NCI-H2196 (cell line): ENCODE measurements at regions not wholly inside any gene's neighbourhood (a gene's known extent, or its start where the extent isn't known, plus 50 kb on each side); places are given as distances from the start of the nearest gene placed in this dataset.
"Not testable (repeated sequence)": the region's sequence is repeated elsewhere in the genome, so short reads cannot be mapped to it uniquely, and the experiment has no call there.

Experiments
- DNase-seq: peaks from one replicate; lab custom pipeline; 2025; ENCODE audit not compliant: unreplicated experiment; lab: John Stamatoyannopoulos, UW

DNA sequence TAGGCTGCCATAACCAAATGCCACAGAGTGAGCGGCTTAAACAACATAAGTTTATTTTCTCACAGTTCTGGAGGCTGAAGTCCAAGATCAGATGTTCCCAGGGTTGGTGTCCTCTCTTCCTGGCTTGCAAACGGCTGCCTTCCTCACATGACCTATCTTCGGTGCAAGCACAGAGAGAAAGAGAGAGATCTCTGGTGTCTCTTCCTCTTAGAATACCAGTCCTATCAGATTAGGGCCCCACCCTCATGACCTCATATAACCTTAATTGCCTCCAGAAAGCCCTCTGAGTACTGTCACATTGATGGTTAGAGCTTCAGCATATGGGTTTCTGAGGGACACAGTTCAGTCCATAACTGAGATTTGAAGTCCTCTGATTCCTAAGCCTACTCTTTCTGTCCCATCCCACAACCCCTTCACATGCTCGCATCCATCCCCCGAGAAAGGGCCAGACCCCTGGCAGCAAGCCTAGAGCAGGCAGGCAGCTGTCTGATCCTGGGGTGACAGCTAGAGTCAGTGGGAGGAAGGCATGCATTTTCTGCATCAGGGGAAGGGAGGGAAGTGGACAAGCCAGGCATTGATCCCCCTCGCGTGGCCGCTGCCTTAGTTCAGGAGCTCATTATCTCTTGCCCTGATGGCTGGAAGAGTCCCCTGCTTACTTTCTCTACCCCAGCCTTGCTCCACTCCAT is 114.1 kb downstream of the FAR1 start:
- DNase-seq, result no peak

DNA sequence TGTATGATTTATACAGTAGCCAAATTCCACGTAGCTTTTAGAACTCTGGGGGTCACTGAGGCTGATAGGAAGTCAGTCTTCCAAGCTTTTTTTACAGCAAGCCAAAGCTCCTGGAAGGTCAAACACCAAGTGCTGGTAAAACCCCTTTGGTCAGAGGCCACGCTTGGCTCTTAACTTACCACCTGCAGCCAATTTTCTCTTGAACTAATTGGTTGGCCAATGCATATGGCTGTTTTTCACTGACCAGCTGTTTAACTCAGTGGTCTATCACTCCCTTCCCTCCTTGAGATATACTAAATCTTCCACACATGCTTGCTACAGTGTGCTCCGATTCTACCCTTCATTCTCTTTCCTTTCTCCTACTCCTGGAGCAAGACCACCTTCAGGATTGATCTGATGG is 116.0 kb downstream of the FAR1 start:
- DNase-seq, result no peak

DNA sequence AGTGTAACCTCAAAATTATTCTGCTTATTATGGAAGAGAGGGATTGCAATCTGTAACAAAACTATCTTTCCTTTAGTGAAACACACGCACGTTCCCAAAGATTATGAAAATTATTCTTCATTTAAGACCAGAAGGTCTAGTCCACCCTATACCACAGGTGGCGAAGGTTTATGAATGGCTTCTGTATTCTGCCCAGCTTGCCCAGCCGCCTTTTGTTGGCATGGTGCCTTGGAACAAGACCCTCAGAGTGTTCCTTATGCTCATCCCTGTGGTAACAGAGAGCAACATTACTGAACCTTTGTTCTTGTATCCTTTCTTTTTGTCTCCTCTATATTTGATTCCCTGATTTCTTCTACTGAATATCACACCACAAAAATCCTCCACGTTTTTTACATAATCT is 116.4 kb downstream of the FAR1 start:
- DNase-seq, result peak; percentile 29

DNA sequence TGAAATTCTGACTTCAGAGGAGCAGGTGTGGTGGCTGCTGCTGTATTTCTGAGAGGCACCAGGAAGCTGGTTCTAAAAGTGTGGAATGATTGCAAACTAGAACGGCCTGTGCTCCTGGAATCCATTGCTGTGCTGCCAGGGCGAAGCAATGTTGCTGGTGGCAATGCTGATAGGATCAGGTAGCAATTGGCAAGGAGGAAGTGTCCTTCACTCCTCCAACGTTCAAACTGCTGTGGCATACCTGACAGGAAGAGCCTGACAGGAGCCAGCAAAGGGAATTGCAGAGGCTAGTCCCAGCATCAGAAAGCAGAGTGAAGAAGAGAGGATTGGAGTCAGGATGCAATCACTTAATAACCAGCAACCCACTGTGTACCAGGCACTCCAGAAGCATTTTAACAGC is 118.2 kb downstream of the FAR1 start:
- no peak for DNase-seq

DNA sequence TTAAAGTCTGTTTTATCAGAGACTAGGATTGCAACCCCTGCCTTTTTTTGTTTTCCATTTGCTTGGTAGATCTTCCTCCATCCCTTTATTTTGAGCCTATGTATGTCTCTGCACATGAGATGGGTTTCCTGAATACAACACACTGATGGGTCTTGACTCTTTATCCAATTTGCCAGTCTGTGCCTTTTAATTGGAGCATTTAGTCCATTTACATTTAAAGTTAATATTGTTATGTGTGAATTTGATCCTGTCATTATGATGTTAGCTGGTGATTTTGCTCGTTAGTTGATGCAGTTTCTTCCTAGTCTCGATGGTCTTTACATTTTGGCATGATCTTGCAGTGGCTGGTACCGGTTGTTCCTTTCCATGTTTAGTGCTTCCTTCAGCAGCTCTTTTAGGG is 129.1 kb downstream of the FAR1 start:
- not testable (repeated sequence) for DNase-seq

DNA sequence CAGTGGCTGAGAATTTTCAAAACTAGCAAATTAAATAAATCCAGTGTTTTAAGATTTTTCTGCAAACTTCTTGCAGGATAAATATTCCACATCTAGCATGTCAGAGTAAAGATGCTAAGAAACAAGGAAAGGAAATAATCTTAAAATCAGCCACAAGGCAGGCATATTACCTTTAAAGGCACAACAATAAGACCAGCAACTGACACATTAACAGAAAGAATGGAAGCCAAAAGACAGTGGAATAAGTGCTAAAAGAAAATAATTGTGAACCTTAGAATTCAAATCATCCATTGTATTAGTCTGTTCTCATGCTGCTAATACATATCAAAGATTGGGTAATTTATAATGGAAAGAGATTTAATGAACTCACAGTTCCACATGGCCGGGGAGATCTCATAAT is 132.4 kb downstream of the FAR1 start:
- no peak for DNase-seq

DNA sequence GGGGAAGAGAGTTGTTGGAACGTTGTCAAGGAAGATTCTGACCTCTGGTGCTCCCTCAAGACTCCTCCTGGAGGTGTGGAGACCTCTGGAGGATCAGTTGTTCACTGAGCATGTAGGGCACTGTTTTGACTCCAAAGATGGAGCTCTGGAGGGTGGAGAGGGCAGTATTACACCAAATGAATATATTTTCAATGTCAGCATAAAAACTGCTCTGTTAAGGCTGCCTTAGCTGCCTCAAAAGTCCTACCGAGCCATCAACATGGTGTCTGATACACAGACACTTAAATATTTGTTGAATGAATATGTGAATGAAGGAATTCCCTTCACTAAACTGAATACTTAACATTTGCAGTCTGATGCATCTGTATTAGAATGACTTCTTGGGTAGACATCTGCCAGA is 144.2 kb upstream of the SPON1 start:
- DNase-seq, result no peak

DNA sequence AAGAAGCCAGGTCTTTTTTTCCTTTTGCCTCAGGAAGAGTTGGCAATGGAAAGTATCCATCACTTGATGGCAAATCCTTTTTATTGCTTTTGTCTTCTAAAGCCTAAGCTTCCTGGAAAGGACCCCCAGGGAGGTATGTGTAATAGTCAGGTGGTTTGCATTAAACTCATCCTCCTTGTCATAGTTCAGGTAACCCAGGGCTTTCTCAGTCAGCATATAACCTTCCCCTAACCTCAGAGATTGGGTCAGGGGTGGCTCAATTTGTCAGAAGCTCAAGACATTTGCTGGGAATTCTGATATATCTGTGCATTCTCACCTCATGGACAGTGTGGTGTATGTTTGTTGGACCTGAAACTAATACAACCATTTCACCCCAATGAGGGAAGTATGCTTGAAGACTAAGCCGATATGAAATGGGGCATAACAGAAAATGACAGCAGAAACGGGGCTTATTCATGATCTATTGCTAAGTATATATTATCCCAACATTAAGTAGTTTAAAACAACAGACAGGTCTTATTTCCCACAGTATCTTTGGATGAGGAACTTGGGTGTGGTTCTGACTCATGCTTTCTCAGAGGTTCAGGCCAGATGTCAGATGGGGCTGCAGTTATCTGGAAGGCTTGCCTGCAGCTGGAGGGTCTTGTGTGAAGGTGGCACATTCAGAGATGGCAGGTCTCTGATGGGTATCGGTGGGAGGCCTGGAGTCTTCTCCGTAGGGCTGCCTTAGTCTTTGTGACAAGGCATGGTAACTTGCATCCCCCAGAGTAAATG is 135.8 kb upstream of the SPON1 start:
- no peak for DNase-seq

DNA sequence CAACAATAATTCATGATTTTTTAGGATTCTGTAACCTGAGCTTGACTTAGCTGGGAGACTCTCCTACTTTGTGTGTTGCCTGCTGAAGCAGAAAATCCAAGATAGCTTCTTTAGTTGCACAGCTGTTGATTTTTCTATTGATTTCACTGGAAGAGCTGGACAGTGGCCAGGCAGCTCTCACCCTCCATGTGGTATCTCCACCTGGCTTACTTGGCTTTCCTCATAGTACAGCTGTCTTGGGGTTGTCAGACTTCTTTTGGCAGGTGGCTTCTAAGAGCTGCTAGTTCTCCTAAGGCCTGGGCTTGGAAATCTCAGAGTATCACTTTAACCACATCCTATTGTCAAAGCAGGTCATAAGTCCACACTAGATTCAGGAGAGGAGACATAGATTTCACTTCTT is 130.8 kb upstream of the SPON1 start:
- DNase-seq, result peak; percentile 82

DNA sequence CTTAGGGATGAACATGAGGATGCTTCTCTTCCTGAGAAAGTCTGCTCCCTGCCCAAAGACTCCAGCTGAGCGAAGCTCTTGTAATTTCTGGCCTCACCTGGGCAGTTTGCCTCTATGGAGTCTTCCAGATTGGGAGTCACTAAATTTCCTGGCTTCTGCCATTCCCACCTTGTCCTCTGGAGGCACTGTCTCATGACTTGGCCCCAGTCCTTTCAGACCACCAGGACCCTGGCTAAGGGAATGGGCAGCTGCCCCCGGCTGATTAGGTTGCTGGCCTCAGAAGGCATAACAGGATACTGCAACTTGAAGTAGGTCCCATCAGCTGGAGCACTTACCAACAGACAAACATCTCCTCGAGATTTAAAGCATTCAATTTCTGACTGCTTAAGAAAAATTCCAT is 128.1 kb upstream of the SPON1 start:
- no peak for DNase-seq

DNA sequence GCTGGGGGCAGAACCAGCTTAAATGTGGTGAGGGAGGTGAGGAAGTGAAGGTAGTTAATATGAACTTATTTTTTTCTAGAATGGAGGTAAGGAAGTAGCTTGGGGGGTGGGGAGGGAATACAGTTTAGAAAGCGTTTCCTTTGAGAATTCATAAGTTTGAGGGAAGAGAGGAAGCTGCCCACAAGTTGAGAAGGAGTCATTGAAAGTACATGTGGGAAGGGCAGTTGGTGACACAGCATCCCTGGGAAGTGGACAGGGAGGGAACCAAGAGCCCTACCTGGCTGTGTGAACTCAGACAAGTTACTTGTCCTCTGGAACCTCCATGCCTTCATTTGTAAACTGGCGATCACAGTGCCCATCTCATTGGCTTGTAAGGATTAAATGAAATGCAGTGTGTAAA is 125.9 kb upstream of the SPON1 start:
- no peak for DNase-seq

DNA sequence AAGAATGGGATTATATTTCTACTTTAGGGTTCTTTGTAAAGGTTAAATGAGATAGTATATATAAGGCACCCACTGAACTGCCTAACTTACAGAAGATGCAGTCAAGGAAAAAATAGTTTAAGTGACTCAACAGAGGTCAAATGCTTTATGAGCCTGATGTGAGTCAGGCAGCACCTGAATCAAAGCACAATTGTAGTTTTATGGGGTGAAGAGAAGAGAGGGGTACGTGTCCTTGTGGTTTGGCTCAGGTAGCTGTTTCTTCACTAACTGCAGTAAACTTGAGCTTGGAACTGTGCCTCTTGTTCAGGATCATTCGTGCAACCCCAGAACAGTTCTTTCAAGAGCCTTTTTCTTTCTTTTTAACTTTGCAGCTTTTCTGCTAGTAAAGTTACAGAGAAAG is 125.2 kb upstream of the SPON1 start:
- DNase-seq, result no peak

DNA sequence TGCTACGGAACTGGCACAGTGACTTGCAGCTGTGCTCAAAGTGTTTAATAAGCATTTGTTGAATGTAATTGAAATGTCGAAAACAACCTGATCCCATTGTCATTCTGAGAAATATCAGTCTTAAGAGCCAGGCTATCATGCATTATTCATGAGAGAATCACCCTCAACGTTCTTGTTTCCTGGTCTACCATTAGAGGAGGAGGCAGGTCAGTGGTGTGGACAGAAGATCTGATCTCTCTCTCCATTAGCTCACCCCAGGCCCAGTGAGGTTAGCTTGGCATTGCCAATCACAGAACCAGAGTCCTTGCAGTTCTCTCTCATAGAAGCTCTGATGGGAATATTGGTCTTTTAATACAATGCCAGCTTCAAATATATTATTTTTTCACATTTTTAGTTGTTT is 121.1 kb upstream of the SPON1 start:
- DNase-seq, result no peak

DNA sequence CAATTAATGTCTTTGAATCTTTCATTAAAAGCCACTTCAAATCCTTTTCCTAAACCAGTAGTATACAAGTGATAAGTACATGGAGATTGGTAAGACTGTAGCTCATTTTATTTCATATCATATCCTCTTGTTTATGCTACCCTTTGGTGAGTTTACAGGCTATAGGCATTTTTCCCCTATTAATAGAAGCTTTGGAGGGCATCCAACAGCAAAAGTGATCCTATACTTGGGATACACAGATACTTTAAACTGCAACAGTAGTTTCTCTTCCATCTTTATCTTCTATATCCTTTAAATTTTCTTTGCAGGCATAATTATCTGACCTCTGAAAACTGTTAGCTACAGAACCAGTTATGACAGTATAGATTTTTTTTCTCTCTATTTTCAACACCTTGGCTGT is 114.5 kb upstream of the SPON1 start:
- no peak for DNase-seq

DNA sequence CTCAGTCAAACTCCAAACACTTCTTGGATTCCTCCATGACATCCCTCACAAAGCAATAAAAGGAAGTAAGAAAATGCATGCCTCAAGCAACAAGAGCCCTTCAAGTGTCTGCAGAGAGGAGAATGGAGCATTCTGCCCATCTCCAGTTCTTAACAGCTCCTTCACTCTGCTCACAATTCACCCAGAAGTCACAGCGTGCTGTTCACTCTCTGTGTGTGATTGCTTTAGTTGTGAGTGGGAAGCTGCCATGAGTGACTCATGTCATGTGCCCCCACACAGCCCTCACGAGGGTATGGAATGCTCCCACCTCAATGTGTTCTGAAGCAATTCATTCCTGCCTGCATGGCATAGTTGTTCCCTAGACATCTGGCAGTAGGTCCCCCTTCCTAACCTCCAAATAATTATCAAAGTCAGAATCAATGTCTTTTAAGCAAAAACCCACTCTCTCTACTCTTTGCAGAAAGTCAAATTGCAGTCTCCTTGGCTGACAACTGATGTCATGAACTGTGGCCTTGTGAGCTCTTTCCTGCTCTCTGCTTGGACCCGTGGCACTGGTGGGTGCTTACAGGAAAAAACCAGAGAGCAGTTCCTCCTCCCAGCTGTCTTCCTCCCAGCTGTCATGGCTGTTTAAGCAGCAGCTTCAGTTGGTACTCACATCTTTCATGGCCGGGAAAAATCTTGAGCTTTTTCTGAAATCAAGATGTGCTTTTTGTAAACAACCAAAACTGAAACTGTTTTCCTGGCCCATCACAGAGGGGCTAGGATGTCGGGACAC is 112.1 kb upstream of the SPON1 start:
- DNase-seq, result no peak

DNA sequence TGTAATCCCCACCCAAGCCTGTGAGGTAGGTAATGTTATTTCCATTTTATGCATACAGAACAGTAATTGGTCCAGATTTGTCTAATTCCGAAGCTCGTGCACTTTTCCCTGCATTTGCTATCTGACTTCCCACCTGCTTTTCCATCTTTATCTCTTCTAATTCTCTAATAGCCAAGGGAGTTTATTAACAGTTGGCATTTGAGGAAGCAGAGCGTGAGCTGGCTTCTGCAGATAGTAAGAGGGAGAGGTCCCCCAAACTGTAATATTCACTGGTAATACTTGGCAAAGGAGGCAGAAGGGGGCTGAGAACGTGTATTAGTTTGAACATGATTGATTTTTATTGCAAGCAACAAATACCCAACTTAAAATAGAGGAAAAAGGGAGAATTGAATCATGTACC is 110.8 kb upstream of the SPON1 start:
- DNase-seq, result no peak

DNA sequence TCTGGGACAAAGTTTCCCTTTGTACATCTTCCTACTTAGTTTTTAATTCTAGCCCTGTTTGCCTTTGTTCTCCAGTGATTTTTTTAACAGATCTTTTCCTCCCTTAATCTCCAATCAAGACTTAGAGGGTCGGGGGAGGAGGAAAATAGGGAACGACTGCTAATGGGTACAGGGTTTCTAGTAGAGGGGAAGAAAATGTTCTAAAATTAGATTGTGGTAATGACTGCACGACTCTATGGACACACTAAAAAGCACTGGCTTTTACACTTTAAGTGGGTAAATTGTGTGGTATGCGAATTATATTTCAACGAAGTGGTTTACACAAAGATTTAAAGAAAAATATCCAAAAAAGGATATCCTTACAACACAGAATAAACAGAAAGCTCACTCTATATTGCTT is 110.0 kb upstream of the SPON1 start:
- DNase-seq, result no peak

DNA sequence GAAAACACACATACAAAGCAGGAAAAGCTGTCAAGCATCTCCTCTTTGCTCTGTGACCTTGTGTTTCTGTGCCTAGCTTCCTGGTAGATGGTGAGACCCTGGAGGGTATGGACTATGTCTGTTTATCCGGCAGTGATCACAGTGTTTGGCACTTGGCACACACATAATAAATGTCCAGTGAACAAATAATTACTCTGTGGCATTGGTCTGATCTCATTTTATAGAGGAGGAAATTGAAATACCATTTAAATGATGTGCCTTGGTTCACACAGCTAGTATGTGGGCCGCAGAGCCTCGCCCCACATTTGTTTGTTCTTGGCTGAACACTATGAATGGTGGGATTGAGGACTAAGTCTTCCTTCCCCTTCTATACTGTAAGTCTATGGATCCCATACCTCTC is 104.7 kb upstream of the SPON1 start:
- no peak for DNase-seq

DNA sequence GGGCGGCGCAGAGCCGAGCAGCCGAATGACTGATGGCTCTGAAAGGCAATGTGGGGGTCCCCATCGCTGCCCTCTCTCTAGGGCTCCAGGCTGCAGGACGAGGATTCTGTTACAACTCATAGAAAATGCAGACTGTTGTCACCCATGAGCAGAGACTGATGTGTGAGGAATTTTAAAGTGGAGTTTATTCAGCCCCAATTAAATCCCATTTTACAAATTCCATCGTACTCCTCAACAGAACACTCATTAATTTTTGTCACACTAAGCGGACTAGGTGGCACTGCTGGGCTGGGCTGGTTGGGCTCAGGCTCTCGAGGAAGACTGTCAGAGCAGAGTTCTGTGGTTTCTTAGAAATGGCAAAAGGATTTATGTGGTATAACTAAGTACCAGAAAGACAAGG is 102.6 kb upstream of the SPON1 start:
- no peak for DNase-seq

DNA sequence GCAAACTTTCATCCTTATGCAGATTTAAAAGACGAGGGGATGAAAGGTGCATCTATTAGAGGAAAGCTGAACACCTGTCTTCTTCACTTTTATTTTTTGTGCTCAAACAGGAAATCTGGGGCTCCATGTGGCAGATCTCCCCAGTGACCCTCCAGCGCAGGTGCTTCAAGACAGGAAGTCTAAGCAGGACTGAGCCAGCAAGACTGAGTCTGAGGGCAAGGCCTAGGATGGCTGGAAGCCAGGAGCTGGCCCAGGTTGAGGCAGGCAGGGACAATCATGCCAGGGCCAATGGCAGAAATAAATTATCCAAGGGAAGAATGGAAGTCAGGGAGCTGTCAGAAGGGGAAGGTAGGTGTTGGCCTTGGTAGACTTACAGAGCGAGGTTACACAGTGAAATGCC is 101.1 kb upstream of the SPON1 start:
- no peak for DNase-seq

DNA sequence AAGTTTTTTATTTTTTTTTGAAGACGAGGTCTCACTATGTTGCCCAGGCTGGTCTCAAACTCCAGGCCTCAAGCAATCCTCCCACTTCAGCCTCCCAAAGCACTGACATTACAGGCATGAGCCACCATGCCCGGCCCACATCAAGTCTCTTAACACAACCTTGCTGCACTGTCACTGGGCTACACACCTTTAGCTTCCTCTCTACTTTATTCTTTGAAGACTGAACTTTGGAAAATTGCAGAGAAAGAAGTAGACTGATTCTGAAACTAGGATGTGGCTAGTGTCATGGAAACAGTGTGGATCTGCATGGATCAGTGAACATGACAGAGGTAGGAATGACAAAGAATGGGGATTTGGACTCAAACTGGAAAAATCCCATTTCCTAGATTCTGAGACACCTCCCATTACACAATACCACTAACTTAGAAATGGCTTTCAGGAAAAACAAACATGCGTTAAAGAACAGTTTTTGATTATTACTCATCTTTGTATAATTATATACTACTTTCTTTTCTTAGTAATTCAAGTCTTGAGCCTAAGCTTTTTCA is 99.6 kb upstream of the SPON1 start:
- DNase-seq, result no peak
